K562 (cell line): ENCODE measurements at regions not wholly inside any gene's neighbourhood (a gene's known extent, or its start where the extent isn't known, plus 50 kb on each side); places are given as distances from the start of the nearest gene placed in this dataset.

Experiments
- ADNP ChIP-seq: fragments of 200-800 bp; sonication (Bioruptor generic); IDR thresholded peaks from 2 replicates; pipeline ENCODE4 v1.6.1; 2016; ENCODE audit warnings: missing genetic modification characterization, missing compliant biosample characterization
- BHLHE40 ChIP-seq: IDR thresholded peaks from 2 replicates; pipeline ENCODE4 v1.6.1; 2011; ENCODE audit warnings: low read length, improper control_type of control experiment
- FOSL1 ChIP-seq: fragments of 200-800 bp; sonication (Bioruptor generic); conservative IDR thresholded peaks from 2 replicates; pipeline ENCODE4 v1.6.1; 2016; ENCODE audit warnings: missing genetic modification characterization, missing compliant biosample characterization
- FOXA3 ChIP-seq, 2 experiments: fragments of 450-650 bp in 1 of 2; sonication (generic) in 1 of 2; formaldehyde crosslinking; IDR thresholded peaks in 1 of 2; conservative IDR thresholded peaks in 1 of 2; 2 replicates each; pipeline versions ENCODE4 v1.4.0 to v1.8.0; 2020 to 2022; ENCODE audit warnings: mild to moderate bottlenecking in 2 of 2, missing genetic modification reagents in 1 of 2
- HMG20A ChIP-seq: fragments of 450-650 bp; formaldehyde crosslinking; conservative IDR thresholded peaks from 2 replicates; pipeline ENCODE4 v1.4.0; 2020; ENCODE audit warnings: mild to moderate bottlenecking, mixed read lengths
- MIER1 ChIP-seq: fragments of 450-650 bp; IDR thresholded peaks from 2 replicates; pipeline ENCODE4 v1.6.1; 2016; ENCODE audit warnings: antibody characterized with exemption, mild to moderate bottlenecking, low read depth
- NR4A1 ChIP-seq, 2 experiments: fragments of 250-450 bp in 1 of 2; fragments of 450-650 bp in 1 of 2; sonication (Bioruptor Pico) in 1 of 2; IDR thresholded peaks; 2 replicates each; pipeline versions ENCODE4 v1.4.0 to v1.6.1; 2016 to 2020; ENCODE audit warnings: mild to moderate bottlenecking in 2 of 2, missing compliant biosample characterization in 1 of 2, missing genetic modification characterization in 1 of 2, moderate library complexity in 1 of 2
- PPARD ChIP-seq: fragments of 250-450 bp; sonication (Bioruptor Pico); IDR thresholded peaks from 2 replicates; pipeline ENCODE4 v1.8.0; 2022; ENCODE audit warnings: inconsistent platforms, mild to moderate bottlenecking, moderate library complexity
- RBM17 ChIP-seq: fragments of 200-400 bp; formaldehyde crosslinking; IDR thresholded peaks from 2 replicates; pipeline ENCODE4 v1.6.1; 2017; ENCODE audit warnings: low read depth, mild to moderate bottlenecking, low read length, borderline replicate concordance
- SMC3 ChIP-seq: conservative IDR thresholded peaks from 2 replicates; pipeline ENCODE4 v1.6.1; 2011; ENCODE audit warnings: low read depth, low read length, improper control_type of control experiment; ENCODE audit not compliant: insufficient read depth
- ZKSCAN1 ChIP-seq: fragments of 150-350 bp; IDR thresholded peaks from 2 replicates; pipeline ENCODE4 v1.6.1; 2016; ENCODE audit warnings: low read depth, low read length
- ZNF41 ChIP-seq: fragments of 250-450 bp; sonication (Bioruptor Pico); conservative IDR thresholded peaks from 2 replicates; pipeline ENCODE4 v1.4.0; 2020; ENCODE audit warnings: mild to moderate bottlenecking
- ZNF696 ChIP-seq: fragments of 250-450 bp; sonication (Bioruptor Pico); conservative IDR thresholded peaks from 2 replicates; pipeline ENCODE4 v1.4.0; 2020; ENCODE audit warnings: mild to moderate bottlenecking, moderate library complexity
- ZNF717 ChIP-seq: fragments of 250-450 bp; sonication (Bioruptor Pico); IDR thresholded peaks from 2 replicates; pipeline ENCODE4 v1.5.0; 2021
- TF ChIP-seq, protein P1 (sequence below), 2 experiments: fragments of 200-800 bp in 1 of 2; sonication (Bioruptor generic) in 1 of 2; sonication (generic) in 1 of 2; formaldehyde crosslinking in 1 of 2; IDR thresholded peaks in 1 of 2; conservative IDR thresholded peaks in 1 of 2; 2 replicates each; pipeline versions ENCODE4 v1.5.0 to v1.6.1; 2016 to 2020; ENCODE audit warnings: missing compliant biosample characterization in 1 of 2, missing genetic modification characterization in 1 of 2, missing genetic modification reagents in 1 of 2
- TF ChIP-seq, protein P2 (sequence below): fragments of 450-650 bp; formaldehyde crosslinking; IDR thresholded peaks from 2 replicates; pipeline ENCODE4 v1.4.0; 2022; ENCODE audit warnings: mild to moderate bottlenecking, moderate library complexity
- TF ChIP-seq, protein P3 (sequence below): fragments of 450-650 bp; formaldehyde crosslinking; IDR thresholded peaks from 2 replicates; pipeline ENCODE4 v1.4.0; 2020; ENCODE audit warnings: mild to moderate bottlenecking, mixed read lengths
- TF ChIP-seq, protein P4 (sequence below): sonication (generic); formaldehyde crosslinking; IDR thresholded peaks from 2 replicates; pipeline ENCODE4 v1.9.0; 2022; ENCODE audit warnings: mild to moderate bottlenecking, missing genetic modification reagents

DNA sequence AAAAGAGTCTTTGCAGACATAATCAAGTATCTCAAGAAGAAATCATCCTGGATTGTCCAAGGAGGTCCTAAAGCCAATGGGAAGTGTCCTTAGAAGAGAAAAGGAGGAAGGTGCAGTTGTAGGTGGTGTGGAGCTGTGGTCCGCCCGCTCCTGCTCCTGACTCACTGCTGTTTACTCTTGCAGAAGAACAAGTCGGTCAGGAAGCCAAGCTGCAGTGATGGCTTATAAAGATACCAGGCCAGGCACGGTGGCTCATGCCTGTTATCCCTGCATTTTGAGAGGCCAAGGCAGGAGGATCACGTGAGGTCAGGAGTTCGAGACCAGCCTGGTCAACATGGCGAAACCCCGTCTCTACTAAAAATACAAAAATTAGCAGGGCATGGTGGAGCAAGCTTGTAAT, 66.4 kb upstream of the ATP6AP2 start (continued):
- TF ChIP-seq, protein P1, sequence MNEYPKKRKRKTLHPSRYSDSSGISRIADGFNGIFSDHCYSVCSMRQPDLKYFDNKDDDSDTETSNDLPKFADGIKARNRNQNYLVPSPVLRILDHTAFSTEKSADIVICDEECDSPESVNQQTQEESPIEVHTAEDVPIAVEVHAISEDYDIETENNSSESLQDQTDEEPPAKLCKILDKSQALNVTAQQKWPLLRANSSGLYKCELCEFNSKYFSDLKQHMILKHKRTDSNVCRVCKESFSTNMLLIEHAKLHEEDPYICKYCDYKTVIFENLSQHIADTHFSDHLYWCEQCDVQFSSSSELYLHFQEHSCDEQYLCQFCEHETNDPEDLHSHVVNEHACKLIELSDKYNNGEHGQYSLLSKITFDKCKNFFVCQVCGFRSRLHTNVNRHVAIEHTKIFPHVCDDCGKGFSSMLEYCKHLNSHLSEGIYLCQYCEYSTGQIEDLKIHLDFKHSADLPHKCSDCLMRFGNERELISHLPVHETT (CRISPR knock-in tag; conservative IDR thresholded peaks at IDR 0.05 in 1 of 2, IDR thresholded peaks at IDR 0.05 in 1 of 2) = no peak
- TF ChIP-seq NR4A1 (CRISPR knock-in tag; IDR thresholded peaks at IDR 0.05) = no peak
- TF ChIP-seq NR4A1 (tag; IDR thresholded peaks at IDR 0.05) = no peak
- no peak for TF ChIP-seq ZNF717 (CRISPR knock-in tag)
- TF ChIP-seq ZNF41 (CRISPR knock-in tag) = no peak
- TF ChIP-seq, protein P2, sequence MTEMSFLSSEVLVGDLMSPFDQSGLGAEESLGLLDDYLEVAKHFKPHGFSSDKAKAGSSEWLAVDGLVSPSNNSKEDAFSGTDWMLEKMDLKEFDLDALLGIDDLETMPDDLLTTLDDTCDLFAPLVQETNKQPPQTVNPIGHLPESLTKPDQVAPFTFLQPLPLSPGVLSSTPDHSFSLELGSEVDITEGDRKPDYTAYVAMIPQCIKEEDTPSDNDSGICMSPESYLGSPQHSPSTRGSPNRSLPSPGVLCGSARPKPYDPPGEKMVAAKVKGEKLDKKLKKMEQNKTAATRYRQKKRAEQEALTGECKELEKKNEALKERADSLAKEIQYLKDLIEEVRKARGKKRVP = no peak
- TF ChIP-seq, protein P3, sequence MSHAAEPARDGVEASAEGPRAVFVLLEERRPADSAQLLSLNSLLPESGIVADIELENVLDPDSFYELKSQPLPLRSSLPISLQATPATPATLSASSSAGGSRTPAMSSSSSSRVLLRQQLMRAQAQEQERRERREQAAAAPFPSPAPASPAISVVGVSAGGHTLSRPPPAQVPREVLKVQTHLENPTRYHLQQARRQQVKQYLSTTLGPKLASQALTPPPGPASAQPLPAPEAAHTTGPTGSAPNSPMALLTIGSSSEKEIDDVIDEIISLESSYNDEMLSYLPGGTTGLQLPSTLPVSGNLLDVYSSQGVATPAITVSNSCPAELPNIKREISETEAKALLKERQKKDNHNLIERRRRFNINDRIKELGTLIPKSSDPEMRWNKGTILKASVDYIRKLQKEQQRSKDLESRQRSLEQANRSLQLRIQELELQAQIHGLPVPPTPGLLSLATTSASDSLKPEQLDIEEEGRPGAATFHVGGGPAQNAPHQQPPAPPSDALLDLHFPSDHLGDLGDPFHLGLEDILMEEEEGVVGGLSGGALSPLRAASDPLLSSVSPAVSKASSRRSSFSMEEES = peak; percentile 29; the same call in 1 of the 2 replicates
- TF ChIP-seq ZNF696 (CRISPR knock-in tag) = no peak
- no peak for TF ChIP-seq ZKSCAN1
- TF ChIP-seq, protein P4, sequence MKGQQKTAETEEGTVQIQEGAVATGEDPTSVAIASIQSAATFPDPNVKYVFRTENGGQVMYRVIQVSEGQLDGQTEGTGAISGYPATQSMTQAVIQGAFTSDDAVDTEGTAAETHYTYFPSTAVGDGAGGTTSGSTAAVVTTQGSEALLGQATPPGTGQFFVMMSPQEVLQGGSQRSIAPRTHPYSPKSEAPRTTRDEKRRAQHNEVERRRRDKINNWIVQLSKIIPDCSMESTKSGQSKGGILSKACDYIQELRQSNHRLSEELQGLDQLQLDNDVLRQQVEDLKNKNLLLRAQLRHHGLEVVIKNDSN (CRISPR knock-in tag) = peak; percentile 30; the same call in 1 of the 2 replicates
- peak; percentile 70 for TF ChIP-seq BHLHE40
- TF ChIP-seq FOSL1 = peak; percentile 62
- peak; percentile 62; the same call in 1 of the 2 replicates for TF ChIP-seq ADNP (tag)
- TF ChIP-seq FOXA3 (CRISPR knock-in tag; conservative IDR thresholded peaks at IDR 0.05 in 1 of 2, IDR thresholded peaks at IDR 0.05 in 1 of 2) = peak; percentile 72 to 90
- TF ChIP-seq MIER1 = no peak
- no peak for TF ChIP-seq RBM17
- no peak for TF ChIP-seq PPARD (CRISPR knock-in tag)
- no peak for TF ChIP-seq SMC3
- no peak for TF ChIP-seq HMG20A (CRISPR knock-in tag)
- TF ChIP-seq, all 486 proteins: peak for 15
